ENCODE measurements at regions not wholly inside any gene's neighbourhood (a gene's known extent, or its start where the extent isn't known, plus 50 kb on each side); places are given as distances from the start of the nearest gene placed in this dataset.

GRCh38 chr2:150619607-150620330 lies 132.3 kb upstream of the RND3 start:
- no peak for TF ChIP-seq GATA3 (IDR thresholded peaks at IDR 0.05; ENCODE audit: low read depth, low read length)
- TF ChIP-seq GATA2 (IDR thresholded peaks at IDR 0.05; ENCODE audit: low read depth, low read length) = no peak

Measured in SH-SY5Y (cell line).